ENCODE measurements at regions not wholly inside any gene's neighbourhood (a gene's known extent, or its start where the extent isn't known, plus 50 kb on each side); places are given as distances from the start of the nearest gene placed in this dataset.

DNA sequence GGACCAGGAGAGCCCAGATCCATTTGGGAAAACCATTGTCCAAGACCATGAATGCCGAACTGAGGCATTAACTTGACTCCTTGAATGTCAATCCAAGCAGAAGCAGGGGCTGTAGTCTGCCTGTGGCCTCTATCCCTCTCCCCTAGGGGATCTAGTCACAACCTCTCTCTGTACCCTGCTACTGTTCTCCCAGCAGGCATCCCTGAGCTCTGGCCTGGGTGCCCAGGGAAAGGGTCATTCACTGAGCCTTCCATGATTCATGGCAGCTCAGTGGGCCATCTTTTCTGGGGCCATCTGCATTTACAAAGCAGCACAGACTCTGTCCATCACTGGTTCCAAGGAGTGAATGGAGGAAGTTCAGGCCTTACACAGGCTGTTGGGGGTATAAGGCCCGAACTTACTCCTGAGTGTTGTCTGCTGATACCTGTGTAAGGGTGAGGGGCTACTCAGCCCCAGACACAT lies 151.8 kb downstream of the ZFP36L2 start:
- H3K27ac ChIP-seq (ENCODE audit: low read length) = peak overlapping the region; percentile 81
- H3K4me3 ChIP-seq (ENCODE audit: low read depth in 2 of 2, low read length in 2 of 2) = no peak overlapping the region
- TF ChIP-seq SIN3A (IDR thresholded peaks at IDR 0.05; ENCODE audit: borderline replicate concordance, insufficient read depth, low read depth, low read length) (no peak), TCF7L2 (IDR thresholded peaks at IDR 0.05; ENCODE audit: low read depth, low read length) (no peak), POLR2AphosphoS5 (IDR thresholded peaks at IDR 0.05; ENCODE audit: low read depth, low read length) (no peak), CTCF (IDR thresholded peaks at IDR 0.05) (no peak)
- TF ChIP-seq, protein P1, sequence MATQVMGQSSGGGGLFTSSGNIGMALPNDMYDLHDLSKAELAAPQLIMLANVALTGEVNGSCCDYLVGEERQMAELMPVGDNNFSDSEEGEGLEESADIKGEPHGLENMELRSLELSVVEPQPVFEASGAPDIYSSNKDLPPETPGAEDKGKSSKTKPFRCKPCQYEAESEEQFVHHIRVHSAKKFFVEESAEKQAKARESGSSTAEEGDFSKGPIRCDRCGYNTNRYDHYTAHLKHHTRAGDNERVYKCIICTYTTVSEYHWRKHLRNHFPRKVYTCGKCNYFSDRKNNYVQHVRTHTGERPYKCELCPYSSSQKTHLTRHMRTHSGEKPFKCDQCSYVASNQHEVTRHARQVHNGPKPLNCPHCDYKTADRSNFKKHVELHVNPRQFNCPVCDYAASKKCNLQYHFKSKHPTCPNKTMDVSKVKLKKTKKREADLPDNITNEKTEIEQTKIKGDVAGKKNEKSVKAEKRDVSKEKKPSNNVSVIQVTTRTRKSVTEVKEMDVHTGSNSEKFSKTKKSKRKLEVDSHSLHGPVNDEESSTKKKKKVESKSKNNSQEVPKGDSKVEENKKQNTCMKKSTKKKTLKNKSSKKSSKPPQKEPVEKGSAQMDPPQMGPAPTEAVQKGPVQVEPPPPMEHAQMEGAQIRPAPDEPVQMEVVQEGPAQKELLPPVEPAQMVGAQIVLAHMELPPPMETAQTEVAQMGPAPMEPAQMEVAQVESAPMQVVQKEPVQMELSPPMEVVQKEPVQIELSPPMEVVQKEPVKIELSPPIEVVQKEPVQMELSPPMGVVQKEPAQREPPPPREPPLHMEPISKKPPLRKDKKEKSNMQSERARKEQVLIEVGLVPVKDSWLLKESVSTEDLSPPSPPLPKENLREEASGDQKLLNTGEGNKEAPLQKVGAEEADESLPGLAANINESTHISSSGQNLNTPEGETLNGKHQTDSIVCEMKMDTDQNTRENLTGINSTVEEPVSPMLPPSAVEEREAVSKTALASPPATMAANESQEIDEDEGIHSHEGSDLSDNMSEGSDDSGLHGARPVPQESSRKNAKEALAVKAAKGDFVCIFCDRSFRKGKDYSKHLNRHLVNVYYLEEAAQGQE (IDR thresholded peaks at IDR 0.05; ENCODE audit: insufficient read depth in 1 of 2, low read depth in 2 of 2, low read length in 1 of 2) = no peak
- ChIA-PET CTCF (no interaction called here), POLR2A (no interaction called here)
- intact Hi-C loops (cut with micrococcal nuclease; ENCODE audit: unreplicated experiment) = no loop called here
- H3K27me3 ChIP-seq (ENCODE audit: control insufficient read depth, insufficient read depth, low read length) = no peaks in the 10 kb centered on the region
- no peaks in the 10 kb centered on the region for H3K9me3 ChIP-seq (ENCODE audit: control insufficient read depth, insufficient read depth, low read depth, low read length)
- H3K4me1 ChIP-seq (ENCODE audit: control insufficient read depth, insufficient read depth, low read length) = peaks cover 41% of the 10 kb centered on the region
- no TSS peak for BruUV-seq (replicated peaks)
- ATAC-seq (peak; percentile 10), DNase-seq (ENCODE audit: low read depth, low spot score) (no peak)
- in situ Hi-C loops (cut with HindIII; ENCODE audit: low pct_unique_long_range_greater_than_20kb, low sequenced_read_pairs) = no loop called here
- no peaks in the 10 kb centered on the region for H3K36me3 ChIP-seq (ENCODE audit: control insufficient read depth, insufficient read depth, low read length)

DNA sequence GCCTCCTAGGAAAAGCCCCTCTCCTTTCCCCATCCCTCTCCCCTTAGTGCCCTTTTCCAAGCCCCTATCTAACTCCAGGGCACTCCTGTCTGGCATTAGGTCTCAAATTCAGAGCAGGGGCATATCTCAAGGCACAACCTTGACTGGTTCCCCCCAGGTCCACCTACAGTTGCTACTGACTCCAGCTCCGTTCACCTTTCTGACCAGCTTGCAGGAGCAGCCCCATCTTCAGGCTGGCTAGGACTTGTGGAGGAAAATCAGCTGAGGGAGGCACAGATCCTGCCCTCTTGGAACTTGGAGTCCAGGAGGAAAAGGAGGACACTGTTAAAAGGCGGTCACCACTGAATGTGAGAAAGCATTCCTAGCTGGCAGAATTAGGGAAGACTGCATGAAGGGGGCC lies 152.4 kb downstream of the ZFP36L2 start:
- no peak overlapping the region for H3K4me3 ChIP-seq (ENCODE audit: low read depth in 2 of 2, low read length in 2 of 2)
- TF ChIP-seq TCF7L2 (IDR thresholded peaks at IDR 0.05; ENCODE audit: low read depth, low read length) = no peak
- TF ChIP-seq SIN3A (IDR thresholded peaks at IDR 0.05; ENCODE audit: borderline replicate concordance, insufficient read depth, low read depth, low read length) = no peak
- TF ChIP-seq, protein P1 (IDR thresholded peaks at IDR 0.05; ENCODE audit: insufficient read depth in 1 of 2, low read depth in 2 of 2, low read length in 1 of 2) = no peak
- TF ChIP-seq POLR2AphosphoS5 (IDR thresholded peaks at IDR 0.05; ENCODE audit: low read depth, low read length) = no peak
- no peak for TF ChIP-seq CTCF (IDR thresholded peaks at IDR 0.05)
- in situ Hi-C loops (cut with HindIII; ENCODE audit: low pct_unique_long_range_greater_than_20kb, low sequenced_read_pairs) (no loop called here), intact Hi-C loops (cut with micrococcal nuclease; ENCODE audit: unreplicated experiment) (no loop called here)
- peaks cover 41% of the 10 kb centered on the region for H3K4me1 ChIP-seq (ENCODE audit: control insufficient read depth, insufficient read depth, low read length)
- H3K27me3 ChIP-seq (ENCODE audit: control insufficient read depth, insufficient read depth, low read length) = no peaks in the 10 kb centered on the region
- H3K36me3 ChIP-seq (ENCODE audit: control insufficient read depth, insufficient read depth, low read length) = no peaks in the 10 kb centered on the region
- no TSS peak for BruUV-seq (replicated peaks)
- ChIA-PET CTCF (no interaction called here), POLR2A (interaction anchor here (0.6 kb wide), 1 partner anchor 27 kb away, joined by 7 read pairs; no protein-coding TSS in a partner anchor)
- ATAC-seq (no peak), DNase-seq (ENCODE audit: low read depth, low spot score) (no peak)
- peak overlapping the region; percentile 81 for H3K27ac ChIP-seq (ENCODE audit: low read length)
- H3K9me3 ChIP-seq (ENCODE audit: control insufficient read depth, insufficient read depth, low read depth, low read length) = no peaks in the 10 kb centered on the region

Measured in Panc1 (cell line).